ENCODE measurements at regions not wholly inside any gene's neighbourhood (a gene's known extent, or its start where the extent isn't known, plus 50 kb on each side); places are given as distances from the start of the nearest gene placed in this dataset.
"Not testable (repeated sequence)": the region's sequence is repeated elsewhere in the genome, so short reads cannot be mapped to it uniquely, and the experiment has no call there.

DNA sequence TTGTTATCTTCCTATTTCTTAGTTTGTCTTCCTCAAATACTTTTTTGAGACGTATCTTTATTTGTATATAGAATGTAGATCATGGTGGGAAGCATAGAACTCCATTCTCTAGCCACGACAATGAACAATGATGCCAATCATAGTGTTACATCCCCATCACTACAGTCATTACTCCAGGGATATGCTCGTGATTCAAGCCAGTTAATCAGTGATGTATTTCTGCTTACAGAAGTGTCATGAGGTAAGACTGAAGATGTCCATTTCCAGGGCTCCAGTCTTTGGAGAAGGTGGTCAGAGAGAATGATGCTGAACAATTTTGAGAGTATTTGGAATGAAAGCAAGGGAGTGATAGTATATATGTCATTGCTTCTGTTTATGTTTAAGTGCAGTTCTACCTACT, 777.2 kb upstream of the TMEFF2 start:
- intact Hi-C loops (cut with DNase I): no loop called here
- no peak overlapping the region for H3K27ac ChIP-seq
- no peaks in the 10 kb centered on the region for H3K27me3 ChIP-seq
- no peaks in the 10 kb centered on the region for H3K4me1 ChIP-seq
- DNase-seq: no peak
- H3K36me3 ChIP-seq: no peaks in the 10 kb centered on the region
- no peak overlapping the region for H3K4me3 ChIP-seq (replicated peaks in 1 of 3)
- no peak for TF ChIP-seq POLR2A (IDR thresholded peaks at IDR 0.05)
- TF ChIP-seq, protein P1, sequence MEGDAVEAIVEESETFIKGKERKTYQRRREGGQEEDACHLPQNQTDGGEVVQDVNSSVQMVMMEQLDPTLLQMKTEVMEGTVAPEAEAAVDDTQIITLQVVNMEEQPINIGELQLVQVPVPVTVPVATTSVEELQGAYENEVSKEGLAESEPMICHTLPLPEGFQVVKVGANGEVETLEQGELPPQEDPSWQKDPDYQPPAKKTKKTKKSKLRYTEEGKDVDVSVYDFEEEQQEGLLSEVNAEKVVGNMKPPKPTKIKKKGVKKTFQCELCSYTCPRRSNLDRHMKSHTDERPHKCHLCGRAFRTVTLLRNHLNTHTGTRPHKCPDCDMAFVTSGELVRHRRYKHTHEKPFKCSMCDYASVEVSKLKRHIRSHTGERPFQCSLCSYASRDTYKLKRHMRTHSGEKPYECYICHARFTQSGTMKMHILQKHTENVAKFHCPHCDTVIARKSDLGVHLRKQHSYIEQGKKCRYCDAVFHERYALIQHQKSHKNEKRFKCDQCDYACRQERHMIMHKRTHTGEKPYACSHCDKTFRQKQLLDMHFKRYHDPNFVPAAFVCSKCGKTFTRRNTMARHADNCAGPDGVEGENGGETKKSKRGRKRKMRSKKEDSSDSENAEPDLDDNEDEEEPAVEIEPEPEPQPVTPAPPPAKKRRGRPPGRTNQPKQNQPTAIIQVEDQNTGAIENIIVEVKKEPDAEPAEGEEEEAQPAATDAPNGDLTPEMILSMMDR (IDR thresholded peaks at IDR 0.05): no peak
- WGBS, 2 donors: 76 to 77% methylated on average over 3 of the region's 3 CpGs
- H3K9me3 ChIP-seq: no peaks in the 10 kb centered on the region

DNA sequence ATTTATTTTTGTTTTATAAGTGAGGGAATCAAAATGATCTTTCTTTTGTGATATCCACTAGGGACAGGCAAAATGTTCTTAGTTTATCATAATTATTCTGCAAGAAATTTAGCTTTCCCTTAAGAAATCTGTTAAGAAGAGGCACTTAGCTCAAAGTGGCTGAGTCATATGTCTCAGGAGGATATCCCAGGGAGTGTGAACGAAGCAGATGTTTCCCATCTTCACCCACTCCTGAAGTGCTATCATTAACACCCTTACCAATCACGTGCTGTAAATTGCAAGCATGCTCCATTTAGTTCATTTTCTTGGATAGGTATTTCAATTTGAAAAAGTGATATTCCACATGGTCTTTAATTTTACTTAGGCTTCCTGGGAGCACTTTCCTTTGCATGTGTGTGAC, 774.3 kb upstream of the TMEFF2 start:
- no peak for TF ChIP-seq POLR2A (IDR thresholded peaks at IDR 0.05)
- TF ChIP-seq, protein P1 (IDR thresholded peaks at IDR 0.05): no peak
- no peak overlapping the region for H3K4me3 ChIP-seq (replicated peaks in 1 of 3)
- H3K36me3 ChIP-seq: no peaks in the 10 kb centered on the region
- intact Hi-C loops (cut with DNase I): no loop called here
- H3K27me3 ChIP-seq: no peaks in the 10 kb centered on the region
- H3K9me3 ChIP-seq: no peaks in the 10 kb centered on the region
- H3K4me1 ChIP-seq: no peaks in the 10 kb centered on the region
- H3K27ac ChIP-seq: no peak overlapping the region
- WGBS, 2 donors: 35 to 41% methylated on average over 2 of the region's 2 CpGs
- DNase-seq: no peak

DNA sequence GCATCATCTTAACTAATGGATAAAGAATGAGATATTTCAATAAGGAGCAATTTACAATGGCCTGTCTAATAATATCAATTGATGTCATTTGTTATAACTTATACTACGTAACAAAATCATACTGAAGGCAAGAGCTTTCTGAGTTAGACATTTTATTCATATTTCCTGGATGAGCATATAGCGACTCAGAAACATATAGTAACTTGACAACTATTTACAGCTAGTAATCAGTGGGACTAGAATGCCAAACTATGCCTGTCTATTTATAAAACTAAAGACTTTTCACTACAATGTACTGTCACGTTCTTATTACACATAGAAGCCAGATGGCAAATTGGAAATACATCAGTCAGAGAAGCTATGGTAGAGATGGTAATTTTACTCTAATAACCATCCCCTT, 766.2 kb upstream of the TMEFF2 start:
- DNase-seq: no peak
- Histone ChIP-seq H3K27ac (no peak overlapping the region), H3K4me1 (no peaks in the 10 kb centered on the region), H3K27me3 (no peaks in the 10 kb centered on the region), H3K9me3 (no peaks in the 10 kb centered on the region), H3K36me3 (no peaks in the 10 kb centered on the region), H3K4me3 (replicated peaks in 1 of 3) (no peak overlapping the region)
- TF ChIP-seq POLR2A (IDR thresholded peaks at IDR 0.05): no peak
- TF ChIP-seq, protein P1 (IDR thresholded peaks at IDR 0.05): no peak
- intact Hi-C loops (cut with DNase I): no loop called here
- WGBS, 2 donors: 86 to 91% methylated on average over 3 of the region's 3 CpGs

DNA sequence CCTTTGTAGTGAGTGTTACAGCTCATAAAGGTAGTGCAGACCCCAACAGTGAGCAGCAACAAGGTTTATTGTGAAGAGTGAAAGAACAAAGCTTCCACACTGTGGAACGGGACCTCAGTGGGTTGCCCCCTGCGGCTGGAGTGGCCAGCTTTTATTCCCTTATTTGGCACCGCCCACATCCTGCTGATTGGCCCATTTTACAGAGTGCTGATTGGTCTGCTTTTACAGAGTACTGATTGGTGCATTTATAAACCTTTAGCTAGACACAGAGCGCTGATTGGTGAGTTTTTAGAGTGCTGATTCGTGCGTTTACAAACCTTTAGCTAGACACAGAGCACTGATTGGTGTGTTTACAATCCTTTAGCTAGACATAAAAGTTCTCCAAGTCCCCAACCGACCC, 763.9 kb upstream of the TMEFF2 start:
- H3K27me3 ChIP-seq; H3K4me1 ChIP-seq; DNase-seq; H3K27ac ChIP-seq; intact Hi-C loops (cut with DNase I); H3K36me3 ChIP-seq; H3K4me3 ChIP-seq (replicated peaks in 1 of 3); H3K9me3 ChIP-seq: not testable (repeated sequence)
- WGBS, 2 donors: 88 to 93% methylated on average over 7 of the region's 7 CpGs

DNA sequence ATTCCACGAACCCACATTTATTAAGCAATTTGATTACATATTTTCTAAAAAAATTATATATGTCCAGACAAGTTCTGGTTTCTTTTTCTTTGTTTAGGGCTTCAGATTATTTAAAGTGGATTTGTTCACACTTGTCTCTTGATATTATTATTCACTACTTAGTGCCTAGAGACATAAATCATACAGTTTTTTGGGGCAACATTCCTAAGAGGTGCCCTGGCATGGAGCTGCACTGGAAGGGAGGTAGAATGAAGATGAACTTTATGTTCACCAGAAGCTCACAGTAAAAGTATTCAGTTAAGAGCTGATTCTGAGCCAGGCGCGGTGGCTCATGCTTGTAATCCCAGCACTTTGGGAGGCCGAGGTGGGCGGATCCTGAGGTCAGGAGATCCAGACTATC, 762.7 kb upstream of the TMEFF2 start:
- intact Hi-C loops (cut with DNase I): no loop called here
- H3K27ac ChIP-seq: no peak overlapping the region
- TF ChIP-seq, protein P1 (IDR thresholded peaks at IDR 0.05): no peak
- no peak for TF ChIP-seq POLR2A (IDR thresholded peaks at IDR 0.05)
- no peaks in the 10 kb centered on the region for H3K27me3 ChIP-seq
- no peaks in the 10 kb centered on the region for H3K9me3 ChIP-seq
- WGBS, 2 donors: 92 to 94% methylated on average over 5 of the region's 5 CpGs
- H3K4me1 ChIP-seq: no peaks in the 10 kb centered on the region
- no peak for DNase-seq
- no peaks in the 10 kb centered on the region for H3K36me3 ChIP-seq
- no peak overlapping the region for H3K4me3 ChIP-seq (replicated peaks in 1 of 3)

DNA sequence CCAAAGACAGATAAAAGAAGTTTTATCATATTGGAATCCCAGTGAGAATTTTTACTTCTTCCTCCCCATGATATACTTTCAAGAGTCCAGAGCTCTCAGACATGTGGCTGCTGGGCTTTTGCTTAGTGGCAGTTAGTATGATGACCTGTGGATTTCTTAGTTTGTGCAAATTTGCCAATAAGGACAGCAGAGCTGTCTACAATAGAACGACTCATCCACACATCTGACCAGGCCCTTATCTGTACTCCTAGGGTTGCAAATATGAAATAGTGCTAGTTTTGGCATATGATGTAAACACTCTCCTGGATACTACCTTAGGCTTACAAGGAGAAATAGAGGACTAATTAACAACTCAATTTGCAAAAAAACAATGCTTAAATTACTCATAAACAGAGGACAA, 758.4 kb upstream of the TMEFF2 start:
- H3K4me1 ChIP-seq: no peaks in the 10 kb centered on the region
- TF ChIP-seq, protein P1 (IDR thresholded peaks at IDR 0.05): no peak
- TF ChIP-seq POLR2A (IDR thresholded peaks at IDR 0.05): no peak
- H3K27ac ChIP-seq: no peak overlapping the region
- H3K4me3 ChIP-seq (replicated peaks in 1 of 3): no peak overlapping the region
- DNase-seq: no peak
- intact Hi-C loops (cut with DNase I): no loop called here
- WGBS, 2 donors: 89% methylated on average over 1 of the region's 1 CpG
- no peaks in the 10 kb centered on the region for H3K27me3 ChIP-seq
- H3K36me3 ChIP-seq: no peaks in the 10 kb centered on the region
- no peaks in the 10 kb centered on the region for H3K9me3 ChIP-seq
